LNCAP (cell line): ENCODE measurements at regions not wholly inside any gene's neighbourhood (a gene's known extent, or its start where the extent isn't known, plus 50 kb on each side); places are given as distances from the start of the nearest gene placed in this dataset.

Source experiments
- CTCF ChIP-seq: fragments of 450-650 bp; IDR thresholded peaks from 2 replicates; pipeline ENCODE4 v1.5.1; 2017; ENCODE audit warnings: mild to moderate bottlenecking

- no peak for TF ChIP-seq CTCF
Observed at GRCh38 chr2:236739663-236740062, 170.0 kb downstream of the ACKR3 start.

- no peak for TF ChIP-seq CTCF
Observed at GRCh38 chr2:236740506-236740905, 170.9 kb downstream of the ACKR3 start.

GRCh38 chr2:236743039-236743920, 173.7 kb downstream of the ACKR3 start:
- no peak for TF ChIP-seq CTCF

GRCh38 chr2:236743921-236744280, 174.3 kb downstream of the ACKR3 start:
- no peak for TF ChIP-seq CTCF

- TF ChIP-seq CTCF = no peak
Observed at GRCh38 chr2:236744281-236744705, 174.7 kb downstream of the ACKR3 start.

GRCh38 chr2:236744716-236745115, 175.1 kb downstream of the ACKR3 start:
- TF ChIP-seq CTCF = no peak

GRCh38 chr2:236745420-236746210, 176.0 kb downstream of the ACKR3 start:
- no peak for TF ChIP-seq CTCF
